GM18505 (cell line): ENCODE measurements at regions not wholly inside any gene's neighbourhood (a gene's known extent, or its start where the extent isn't known, plus 50 kb on each side); places are given as distances from the start of the nearest gene placed in this dataset.
"Not testable (repeated sequence)": the region's sequence is repeated elsewhere in the genome, so short reads cannot be mapped to it uniquely, and the experiment has no call there.

Source experiments
- ATAC-seq: cut with Tn5 transposase; IDR thresholded peaks from one replicate; pipeline ENCODE4 v1.9.1; 2021; ENCODE audit not compliant: unreplicated experiment
- POLR2A ChIP-seq: IDR thresholded peaks from 4 replicates; pipeline ENCODE4 v1.6.1; 2011; ENCODE audit warnings: borderline replicate concordance; ENCODE audit not compliant: insufficient read depth, insufficient read length; ENCODE audit errors: extremely low read depth

- ATAC-seq, result no peak
- no peak for TF ChIP-seq POLR2A
Measured at GRCh38 chr15:39508536-39508935, 72.3 kb upstream of the THBS1 start.

GRCh38 chr15:39510001-39510701, 70.7 kb upstream of the THBS1 start:
- TF ChIP-seq POLR2A, result no peak
- ATAC-seq, result no peak

- no peak for ATAC-seq
- no peak for TF ChIP-seq POLR2A
Measured at GRCh38 chr15:39511000-39511915, 69.6 kb upstream of the THBS1 start.

- no peak for ATAC-seq
- TF ChIP-seq POLR2A, result no peak
Measured at GRCh38 chr15:39511916-39512260, 69.0 kb upstream of the THBS1 start.

- no peak for ATAC-seq
- no peak for TF ChIP-seq POLR2A
Measured at GRCh38 chr15:39512643-39513042, 68.2 kb upstream of the THBS1 start.

- no peak for TF ChIP-seq POLR2A
- ATAC-seq, result no peak
Measured at GRCh38 chr15:39513936-39514335, 66.9 kb upstream of the THBS1 start.

GRCh38 chr15:39514933-39515332, 65.9 kb upstream of the THBS1 start:
- TF ChIP-seq POLR2A, result no peak
- no peak for ATAC-seq

GRCh38 chr15:39515765-39516164, 65.1 kb upstream of the THBS1 start:
- no peak for ATAC-seq
- no peak for TF ChIP-seq POLR2A

- ATAC-seq, result no peak
- TF ChIP-seq POLR2A, result no peak
Measured at GRCh38 chr15:39517122-39517855, 63.6 kb upstream of the THBS1 start.

GRCh38 chr15:39523968-39524367, 56.9 kb upstream of the THBS1 start:
- not testable (repeated sequence) for ATAC-seq

- ATAC-seq, result no peak
- TF ChIP-seq POLR2A, result no peak
Measured at GRCh38 chr15:39529457-39529856, 51.4 kb upstream of the THBS1 start.

- no peak for ATAC-seq
Measured at GRCh38 chr15:39530480-39531342, 50.2 kb upstream of the THBS1 start.

More at GRCh38 chr15:39530480-39531342, 50.2 kb upstream of the THBS1 start:
- no peak for TF ChIP-seq POLR2A
